ENCODE measurements at regions not wholly inside any gene's neighbourhood (a gene's known extent, or its start where the extent isn't known, plus 50 kb on each side); places are given as distances from the start of the nearest gene placed in this dataset.

DNA sequence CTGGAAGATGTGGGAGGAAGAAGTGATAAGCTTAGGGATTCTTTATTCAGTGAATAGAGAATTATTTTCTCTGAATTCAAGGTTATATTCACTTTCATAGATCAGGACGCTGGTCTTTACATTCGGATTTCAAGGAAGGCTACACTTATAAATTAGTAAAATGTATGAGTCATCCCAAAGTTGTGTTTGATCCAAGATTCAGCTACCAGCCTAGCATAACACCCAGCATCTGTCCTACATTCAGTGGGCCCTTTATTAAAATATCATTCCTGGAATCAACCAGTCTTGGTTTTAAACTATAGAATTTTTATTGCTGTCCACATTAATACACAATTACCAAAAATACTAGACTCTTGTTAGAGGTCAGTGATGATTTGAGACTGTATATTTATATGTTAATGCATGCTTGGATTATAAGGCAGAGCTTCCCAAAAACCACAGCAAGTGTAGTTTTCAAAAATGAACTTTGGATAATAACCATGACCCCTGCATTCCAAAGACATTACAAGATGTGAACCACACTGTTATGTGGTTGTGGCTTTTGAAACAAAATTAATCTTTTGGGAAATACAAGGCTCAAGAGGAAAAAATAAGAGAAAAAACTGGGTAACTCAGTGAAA lies 210.7 kb upstream of the CNR1 start:
- TF ChIP-seq, protein P1, sequence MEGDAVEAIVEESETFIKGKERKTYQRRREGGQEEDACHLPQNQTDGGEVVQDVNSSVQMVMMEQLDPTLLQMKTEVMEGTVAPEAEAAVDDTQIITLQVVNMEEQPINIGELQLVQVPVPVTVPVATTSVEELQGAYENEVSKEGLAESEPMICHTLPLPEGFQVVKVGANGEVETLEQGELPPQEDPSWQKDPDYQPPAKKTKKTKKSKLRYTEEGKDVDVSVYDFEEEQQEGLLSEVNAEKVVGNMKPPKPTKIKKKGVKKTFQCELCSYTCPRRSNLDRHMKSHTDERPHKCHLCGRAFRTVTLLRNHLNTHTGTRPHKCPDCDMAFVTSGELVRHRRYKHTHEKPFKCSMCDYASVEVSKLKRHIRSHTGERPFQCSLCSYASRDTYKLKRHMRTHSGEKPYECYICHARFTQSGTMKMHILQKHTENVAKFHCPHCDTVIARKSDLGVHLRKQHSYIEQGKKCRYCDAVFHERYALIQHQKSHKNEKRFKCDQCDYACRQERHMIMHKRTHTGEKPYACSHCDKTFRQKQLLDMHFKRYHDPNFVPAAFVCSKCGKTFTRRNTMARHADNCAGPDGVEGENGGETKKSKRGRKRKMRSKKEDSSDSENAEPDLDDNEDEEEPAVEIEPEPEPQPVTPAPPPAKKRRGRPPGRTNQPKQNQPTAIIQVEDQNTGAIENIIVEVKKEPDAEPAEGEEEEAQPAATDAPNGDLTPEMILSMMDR (IDR thresholded peaks at IDR 0.05; ENCODE audit: low read depth, low read length): no peak
- H3K4me3 ChIP-seq: no peak overlapping the region
- no peaks in the 10 kb centered on the region for H3K27me3 ChIP-seq
- peak in 1 of 2 donors; percentile 78 for DNase-seq (ENCODE audit: low read depth in 1 of 2, low spot score in 1 of 2)
- no peaks in the 10 kb centered on the region for H3K9me3 ChIP-seq (ENCODE audit: low read depth)
- H3K4me1 ChIP-seq (ENCODE audit: low read depth): no peaks in the 10 kb centered on the region
- H3K27ac ChIP-seq: no peak overlapping the region
- H3K36me3 ChIP-seq: no peaks in the 10 kb centered on the region

DNA sequence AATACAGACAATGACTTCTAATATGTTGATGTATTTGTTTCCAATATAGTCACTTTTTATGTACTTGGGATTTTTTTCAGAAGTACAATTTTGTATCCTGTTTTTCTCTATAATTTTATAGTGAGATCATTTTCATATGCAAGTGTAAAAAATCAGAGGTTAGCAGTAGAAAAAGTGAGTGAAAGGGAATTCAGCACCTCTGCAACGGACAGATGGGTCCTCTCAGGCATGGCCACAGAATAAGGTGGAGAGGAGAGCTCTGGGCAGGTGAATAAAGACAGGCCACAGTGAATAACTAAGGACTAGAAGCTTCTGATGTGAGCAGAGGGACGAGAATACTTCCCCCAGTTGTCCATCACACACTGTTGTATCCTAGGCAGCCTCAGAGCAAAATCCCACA lies 210.1 kb upstream of the CNR1 start:
- peak in 1 of 2 donors; percentile 7 for DNase-seq (ENCODE audit: low read depth in 1 of 2, low spot score in 1 of 2)

DNA sequence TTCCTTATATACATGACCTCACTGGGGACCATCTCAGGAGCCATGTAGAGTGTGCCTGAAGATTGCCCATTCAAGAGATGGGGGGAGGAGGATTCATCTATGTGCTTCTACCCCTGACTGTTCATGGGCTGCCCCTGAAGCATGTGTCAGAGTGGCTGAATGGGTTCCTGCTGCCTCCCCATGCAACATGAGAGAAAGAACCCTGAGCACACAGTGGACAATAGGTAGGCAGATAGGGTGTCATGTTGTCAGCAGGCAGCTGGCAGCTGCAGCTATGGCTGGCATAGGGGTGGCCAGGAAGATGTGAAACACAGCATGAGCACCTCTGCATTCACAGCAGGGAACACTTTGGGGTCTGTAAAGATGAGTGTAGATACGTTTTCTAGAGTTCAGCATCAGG lies 208.4 kb upstream of the CNR1 start:
- H3K27me3 ChIP-seq: no peaks in the 10 kb centered on the region

More for the DNA sequence above, 210.1 kb upstream of the CNR1 start:
- Histone ChIP-seq H3K4me1 (ENCODE audit: low read depth) (no peaks in the 10 kb centered on the region), H3K4me3 (no peak overlapping the region), H3K9me3 (ENCODE audit: low read depth) (no peaks in the 10 kb centered on the region), H3K27ac (no peak overlapping the region), H3K27me3 (no peaks in the 10 kb centered on the region), H3K36me3 (no peaks in the 10 kb centered on the region)
- TF ChIP-seq, protein P1 (IDR thresholded peaks at IDR 0.05; ENCODE audit: low read depth, low read length): no peak

DNA sequence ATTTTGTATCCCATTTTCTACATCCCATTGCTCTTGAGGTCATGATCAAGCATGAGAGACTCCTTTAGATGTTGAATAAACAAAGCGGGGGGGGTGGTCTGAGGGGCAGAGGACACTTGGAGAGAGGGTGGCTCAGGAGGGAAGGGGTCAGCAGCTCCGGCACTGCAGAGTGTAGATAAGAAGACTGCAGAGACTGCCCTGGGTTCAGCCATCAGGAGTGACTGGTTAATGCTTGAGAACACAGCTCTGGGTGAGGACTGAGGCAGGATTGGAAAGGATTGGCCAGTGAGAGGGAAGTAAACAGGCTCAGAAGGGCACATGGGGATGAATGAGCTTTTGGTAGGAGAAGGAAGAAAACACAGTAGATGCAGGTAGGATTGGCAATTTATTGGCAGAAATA lies 205.3 kb upstream of the CNR1 start:
- Histone ChIP-seq H3K9me3 (ENCODE audit: low read depth) (no peaks in the 10 kb centered on the region), H3K4me1 (ENCODE audit: low read depth) (no peaks in the 10 kb centered on the region), H3K27me3 (no peaks in the 10 kb centered on the region), H3K27ac (no peak overlapping the region), H3K4me3 (no peak overlapping the region), H3K36me3 (no peaks in the 10 kb centered on the region)
- TF ChIP-seq, protein P1 (IDR thresholded peaks at IDR 0.05; ENCODE audit: low read depth, low read length): no peak
- no peak for DNase-seq (ENCODE audit: low read depth in 1 of 2, low spot score in 1 of 2)

More for the DNA sequence above, 208.4 kb upstream of the CNR1 start:
- no peaks in the 10 kb centered on the region for H3K9me3 ChIP-seq (ENCODE audit: low read depth)
- H3K36me3 ChIP-seq: no peaks in the 10 kb centered on the region
- H3K27ac ChIP-seq: no peak overlapping the region
- no peaks in the 10 kb centered on the region for H3K4me1 ChIP-seq (ENCODE audit: low read depth)
- DNase-seq (ENCODE audit: low read depth in 1 of 2, low spot score in 1 of 2): no peak
- no peak overlapping the region for H3K4me3 ChIP-seq
- TF ChIP-seq, protein P1 (IDR thresholded peaks at IDR 0.05; ENCODE audit: low read depth, low read length): no peak

DNA sequence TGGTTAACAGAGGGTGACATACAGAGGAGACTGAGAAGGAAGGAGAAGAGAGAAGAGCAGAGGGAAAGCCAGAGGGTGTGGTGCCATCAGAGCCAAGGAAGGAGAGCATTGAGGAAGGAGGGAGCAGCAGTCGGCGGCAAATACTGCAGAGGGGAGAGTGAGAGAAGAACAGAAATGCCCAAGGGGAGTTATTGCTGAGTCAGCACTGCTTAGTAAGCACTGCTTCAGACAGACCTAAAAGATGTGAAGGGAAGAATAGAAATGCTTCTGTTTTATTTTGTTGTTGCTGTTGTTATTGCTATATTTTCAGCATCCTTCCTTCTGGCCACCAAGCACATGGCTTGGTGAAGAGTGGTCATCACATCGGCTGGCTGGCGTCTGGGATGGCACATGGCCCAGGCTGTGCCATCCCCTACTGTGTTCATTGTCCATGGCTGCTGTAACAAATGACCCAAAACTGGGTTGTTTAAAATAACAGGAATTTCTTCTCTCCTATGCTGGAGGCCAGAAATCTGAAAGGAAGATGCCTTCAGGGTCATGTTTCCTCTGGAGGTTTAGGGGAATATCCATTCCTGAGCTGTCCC lies 204.1 kb upstream of the CNR1 start:
- Histone ChIP-seq H3K36me3 (no peaks in the 10 kb centered on the region), H3K9me3 (ENCODE audit: low read depth) (no peaks in the 10 kb centered on the region), H3K4me1 (ENCODE audit: low read depth) (no peaks in the 10 kb centered on the region), H3K27ac (no peak overlapping the region), H3K4me3 (no peak overlapping the region), H3K27me3 (no peaks in the 10 kb centered on the region)
- TF ChIP-seq, protein P1 (IDR thresholded peaks at IDR 0.05; ENCODE audit: low read depth, low read length): no peak
- no peak for DNase-seq (ENCODE audit: low read depth in 1 of 2, low spot score in 1 of 2)
